ENCODE measurements at regions not wholly inside any gene's neighbourhood (a gene's known extent, or its start where the extent isn't known, plus 50 kb on each side); places are given as distances from the start of the nearest gene placed in this dataset.
A peak's percentile ranks its signal among the peaks of the same experiment; 100 is the strongest.

- DNase-seq: no peak
These were observed 281.8 kb upstream of the CXCR4 start for GRCh38 chr2:136399667-136400289.

GRCh38 chr2:136395582-136395981 is 277.6 kb upstream of the CXCR4 start:
- DNase-seq: no peak

GRCh38 chr2:136394136-136395060 is 276.4 kb upstream of the CXCR4 start:
- DNase-seq: no peak

GRCh38 chr2:136393514-136393913 is 275.6 kb upstream of the CXCR4 start:
- DNase-seq: no peak

GRCh38 chr2:136392897-136393505 is 275.1 kb upstream of the CXCR4 start:
- no peak for DNase-seq

GRCh38 chr2:136389809-136390208 is 271.9 kb upstream of the CXCR4 start:
- no peak for DNase-seq

GRCh38 chr2:136386046-136386445 is 268.1 kb upstream of the CXCR4 start:
- DNase-seq: peak in 1 of 14 donors; percentile 85

GRCh38 chr2:136384531-136385303 is 266.8 kb upstream of the CXCR4 start:
- peak in 3 of 14 donors; percentile 4 to 17 (median 7) for DNase-seq

GRCh38 chr2:136383167-136383566 is 265.2 kb upstream of the CXCR4 start:
- DNase-seq: no peak

- DNase-seq: peak in 1 of 14 donors; percentile 17
These were observed 264.0 kb upstream of the CXCR4 start for GRCh38 chr2:136381722-136382633.

- DNase-seq: no peak
These were observed 263.3 kb upstream of the CXCR4 start for GRCh38 chr2:136381245-136381644.

GRCh38 chr2:136378712-136379595 is 261.0 kb upstream of the CXCR4 start:
- DNase-seq: peak in 7 of 14 donors; percentile 11 to 52 (median 34)

GRCh38 chr2:136377423-136378382 is 259.8 kb upstream of the CXCR4 start:
- no peak for DNase-seq

GRCh38 chr2:136376798-136377211 is 258.9 kb upstream of the CXCR4 start:
- DNase-seq: no peak

GRCh38 chr2:136376211-136376610 is 258.3 kb upstream of the CXCR4 start:
- no peak for DNase-seq

GRCh38 chr2:136375017-136375901 is 257.3 kb upstream of the CXCR4 start:
- DNase-seq: no peak

GRCh38 chr2:136373841-136374240 is 255.9 kb upstream of the CXCR4 start:
- DNase-seq: no peak

GRCh38 chr2:136373029-136373428 is 255.1 kb upstream of the CXCR4 start:
- DNase-seq: no peak
